DMS 273 treated with DMSO at 0.1 percent for 48 hours (cell line): ENCODE measurements at regions not wholly inside any gene's neighbourhood (a gene's known extent, or its start where the extent isn't known, plus 50 kb on each side); places are given as distances from the start of the nearest gene placed in this dataset.
A peak's percentile ranks its signal among the peaks of the same experiment; 100 is the strongest.
"Not testable (repeated sequence)": the region's sequence is repeated elsewhere in the genome, so short reads cannot be mapped to it uniquely, and the experiment has no call there.

Experiments
- DNase-seq: peaks from one replicate; lab custom pipeline; 2025; lab: John Stamatoyannopoulos, UW

- DNase-seq = no peak
Observed at GRCh38 chr2:180291552-180292421, 284.7 kb upstream of the CWC22 start.

GRCh38 chr2:180291060-180291459 lies 284.0 kb upstream of the CWC22 start:
- no peak for DNase-seq

GRCh38 chr2:180289627-180290026 lies 282.5 kb upstream of the CWC22 start:
- no peak for DNase-seq

GRCh38 chr2:180279581-180279980 lies 272.5 kb upstream of the CWC22 start:
- no peak for DNase-seq

- DNase-seq = no peak
Observed at GRCh38 chr2:180276733-180277132, 269.6 kb upstream of the CWC22 start.

GRCh38 chr2:180268006-180268405 lies 260.9 kb upstream of the CWC22 start:
- no peak for DNase-seq

GRCh38 chr2:180261976-180262375 lies 254.9 kb upstream of the CWC22 start:
- DNase-seq = no peak

GRCh38 chr2:180258579-180258978 lies 251.5 kb upstream of the CWC22 start:
- DNase-seq = no peak

- no peak for DNase-seq
Observed at GRCh38 chr2:180258041-180258537, 251.0 kb upstream of the CWC22 start.

- DNase-seq = no peak
Observed at GRCh38 chr2:180257247-180257646, 250.2 kb upstream of the CWC22 start.

GRCh38 chr2:180255981-180256380 lies 248.9 kb upstream of the CWC22 start:
- no peak for DNase-seq

GRCh38 chr2:180254872-180255271 lies 247.8 kb upstream of the CWC22 start:
- DNase-seq = no peak

GRCh38 chr2:180247658-180248057 lies 240.6 kb upstream of the CWC22 start:
- no peak for DNase-seq

- DNase-seq = no peak
Observed at GRCh38 chr2:180246268-180246667, 239.2 kb upstream of the CWC22 start.

GRCh38 chr2:180240774-180241173 lies 233.7 kb upstream of the CWC22 start:
- no peak for DNase-seq

- DNase-seq = no peak
Observed at GRCh38 chr2:180238729-180239128, 231.6 kb upstream of the CWC22 start.

GRCh38 chr2:180236061-180236460 lies 229.0 kb upstream of the CWC22 start:
- not testable (repeated sequence) for DNase-seq

GRCh38 chr2:180235506-180235905 lies 228.4 kb upstream of the CWC22 start:
- not testable (repeated sequence) for DNase-seq

GRCh38 chr2:180234991-180235390 lies 227.9 kb upstream of the CWC22 start:
- not testable (repeated sequence) for DNase-seq

GRCh38 chr2:180231015-180231414 lies 223.9 kb upstream of the CWC22 start:
- no peak for DNase-seq

GRCh38 chr2:180227461-180227860 lies 220.4 kb upstream of the CWC22 start:
- DNase-seq = no peak

GRCh38 chr2:180225118-180225517 lies 218.0 kb upstream of the CWC22 start:
- DNase-seq = no peak

GRCh38 chr2:180222644-180223043 lies 215.5 kb upstream of the CWC22 start:
- DNase-seq = peak; percentile 70

GRCh38 chr2:180219491-180219890 lies 212.4 kb upstream of the CWC22 start:
- no peak for DNase-seq
